HG02678 (cell line): ENCODE measurements at regions not wholly inside any gene's neighbourhood (a gene's known extent, or its start where the extent isn't known, plus 50 kb on each side); places are given as distances from the start of the nearest gene placed in this dataset.
"Not testable (repeated sequence)": the region's sequence is repeated elsewhere in the genome, so short reads cannot be mapped to it uniquely, and the experiment has no call there.

Experiments
- ATAC-seq: cut with Tn5 transposase; IDR thresholded peaks from one replicate; pipeline ENCODE4 v1.9.1; 2021; ENCODE audit warnings: mild to moderate bottlenecking, moderate library complexity; ENCODE audit not compliant: unreplicated experiment

DNA sequence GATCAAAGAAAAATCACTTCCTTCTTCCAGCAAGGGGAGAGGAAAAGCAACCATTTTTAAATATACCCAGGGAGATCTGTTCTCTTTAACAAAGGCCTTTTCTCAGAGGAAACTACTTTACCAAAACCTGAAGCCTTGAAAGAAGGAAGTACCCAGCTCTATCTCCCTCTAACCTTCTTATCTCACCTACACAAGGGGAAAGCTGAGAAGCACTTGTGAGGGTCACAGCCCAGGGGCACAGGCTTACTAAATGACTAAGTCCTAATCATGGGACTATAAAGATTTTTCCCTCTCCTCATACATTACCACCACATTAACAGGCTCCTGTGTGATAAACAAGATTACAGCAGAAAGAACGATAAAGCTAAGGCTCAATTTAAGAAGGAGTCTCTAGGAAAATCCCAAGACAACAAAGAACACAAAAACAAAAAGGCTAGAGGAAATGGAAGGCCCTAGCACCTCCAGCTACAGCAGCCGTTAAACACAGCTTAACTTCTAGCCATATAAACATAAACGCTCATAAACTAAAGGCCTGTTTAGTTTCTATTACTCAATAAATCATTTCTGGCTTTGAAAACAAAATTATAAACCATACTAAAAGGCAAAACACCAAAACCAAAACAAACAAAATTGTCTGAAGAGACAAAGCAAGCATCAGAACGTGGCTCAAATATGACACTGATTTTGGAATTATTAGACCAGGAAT is 284.9 kb upstream of the ECI2 start:
- no peak for ATAC-seq

DNA sequence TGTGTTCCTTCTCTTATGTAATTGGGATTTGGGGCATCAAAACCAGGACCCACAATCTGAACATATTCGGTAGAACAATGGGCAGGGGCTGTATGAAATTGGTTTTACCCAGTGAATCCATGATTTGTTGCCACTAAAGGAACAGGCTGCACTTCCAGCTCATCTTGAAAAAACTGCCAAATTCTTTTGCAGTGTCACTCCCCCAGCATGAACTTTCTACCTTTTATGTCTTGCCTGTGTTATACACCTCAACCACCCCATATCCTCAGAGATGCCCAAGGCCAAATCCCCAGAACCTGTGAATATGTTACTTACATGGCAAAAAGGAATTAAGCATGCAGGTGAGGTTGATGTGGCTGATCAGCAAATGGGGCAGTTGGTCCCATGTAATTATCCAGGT is 280.2 kb upstream of the ECI2 start:
- no peak for ATAC-seq

DNA sequence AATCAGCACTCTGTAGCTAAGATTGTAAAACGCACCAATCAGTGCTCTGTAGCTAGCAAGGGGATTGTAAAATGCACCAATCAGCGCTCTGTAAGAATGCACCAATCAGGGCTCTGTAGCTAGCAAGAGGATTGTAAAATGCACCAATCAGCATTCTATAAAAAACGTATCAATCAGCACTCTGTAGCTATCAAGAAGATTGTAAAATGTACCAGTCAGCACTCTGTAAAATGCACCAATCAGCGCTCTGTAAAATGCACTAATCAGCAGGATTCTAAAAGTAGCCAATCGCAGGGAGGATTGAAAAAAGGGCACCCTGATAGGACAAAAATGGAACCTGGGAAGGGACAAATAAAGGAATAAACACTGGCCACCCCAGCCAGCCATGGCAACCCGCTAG is 278.7 kb upstream of the ECI2 start:
- not testable (repeated sequence) for ATAC-seq

DNA sequence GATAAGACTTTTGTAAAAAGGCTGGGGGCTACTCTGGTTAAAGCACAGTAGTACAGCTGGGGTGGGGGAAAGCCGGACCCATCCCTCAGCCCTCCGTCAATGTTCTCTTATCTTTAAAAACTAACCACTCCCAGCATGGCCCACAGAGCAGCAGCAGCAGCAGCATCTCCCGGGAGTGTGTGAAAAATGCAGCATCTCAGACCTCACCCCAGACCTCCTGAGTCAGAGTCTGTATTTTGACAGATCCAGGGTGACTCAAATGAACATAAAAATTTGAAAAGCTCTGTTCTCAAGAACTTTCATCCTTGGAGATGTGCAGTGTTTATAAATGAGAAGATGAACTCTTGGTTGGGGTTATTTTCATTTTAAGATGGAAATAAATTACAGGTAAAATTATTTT is 277.7 kb upstream of the ECI2 start:
- ATAC-seq: no peak

DNA sequence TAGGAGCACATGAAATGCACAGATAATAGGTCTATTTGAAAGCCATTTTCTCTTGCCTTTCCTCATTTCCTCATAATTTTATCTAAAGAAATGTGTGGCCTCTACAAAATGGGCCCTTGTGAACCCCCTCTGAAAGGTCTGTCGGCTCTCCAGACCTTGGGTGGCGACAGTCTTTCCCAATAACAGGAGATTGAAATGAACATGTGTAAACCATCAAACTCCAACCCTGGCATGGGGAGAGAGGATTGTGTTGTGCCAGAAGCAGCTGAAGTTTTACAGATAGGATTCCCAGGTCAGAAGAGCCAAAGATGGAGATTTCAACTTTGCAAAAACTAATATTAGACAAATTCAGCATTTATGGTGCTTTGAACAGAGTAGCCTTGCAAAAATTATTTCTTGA is 277.1 kb upstream of the ECI2 start:
- ATAC-seq: no peak

DNA sequence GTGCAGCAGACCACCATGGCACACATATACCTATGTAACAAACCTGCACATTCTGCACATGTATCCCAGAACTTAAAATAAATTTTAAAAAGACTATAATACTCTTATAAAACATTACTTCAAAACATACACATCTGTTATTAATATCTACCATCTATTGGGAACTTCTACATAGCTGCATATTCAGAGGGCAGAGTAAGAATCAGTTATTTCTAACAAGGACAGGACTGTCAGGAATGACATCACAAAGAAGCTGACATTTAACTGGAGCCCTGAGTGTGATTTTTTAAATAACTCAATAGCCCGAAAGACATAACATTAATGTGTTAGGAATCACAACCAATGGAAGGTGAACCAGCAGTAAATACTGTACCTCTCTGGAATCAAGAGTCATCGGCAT is 276.7 kb upstream of the ECI2 start:
- no peak for ATAC-seq

DNA sequence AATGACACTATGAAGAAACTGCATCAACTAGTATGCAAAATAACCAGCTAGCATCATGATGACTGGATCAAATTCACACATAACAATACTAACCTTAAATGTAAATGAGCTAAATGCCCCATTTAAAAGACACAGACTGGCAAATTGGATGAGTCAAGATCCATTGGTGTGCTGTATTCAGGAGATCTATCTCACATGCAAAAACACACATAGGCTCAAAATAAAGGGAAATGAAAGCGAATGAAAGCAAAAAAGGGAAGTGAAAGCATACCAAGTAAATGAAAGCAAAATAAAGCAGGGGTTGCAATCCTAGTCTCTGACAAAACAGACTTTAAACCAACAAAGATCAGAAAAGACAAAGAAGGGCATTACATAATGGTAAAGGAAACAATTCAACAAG is 272.3 kb upstream of the ECI2 start:
- peak; percentile 91 for ATAC-seq

DNA sequence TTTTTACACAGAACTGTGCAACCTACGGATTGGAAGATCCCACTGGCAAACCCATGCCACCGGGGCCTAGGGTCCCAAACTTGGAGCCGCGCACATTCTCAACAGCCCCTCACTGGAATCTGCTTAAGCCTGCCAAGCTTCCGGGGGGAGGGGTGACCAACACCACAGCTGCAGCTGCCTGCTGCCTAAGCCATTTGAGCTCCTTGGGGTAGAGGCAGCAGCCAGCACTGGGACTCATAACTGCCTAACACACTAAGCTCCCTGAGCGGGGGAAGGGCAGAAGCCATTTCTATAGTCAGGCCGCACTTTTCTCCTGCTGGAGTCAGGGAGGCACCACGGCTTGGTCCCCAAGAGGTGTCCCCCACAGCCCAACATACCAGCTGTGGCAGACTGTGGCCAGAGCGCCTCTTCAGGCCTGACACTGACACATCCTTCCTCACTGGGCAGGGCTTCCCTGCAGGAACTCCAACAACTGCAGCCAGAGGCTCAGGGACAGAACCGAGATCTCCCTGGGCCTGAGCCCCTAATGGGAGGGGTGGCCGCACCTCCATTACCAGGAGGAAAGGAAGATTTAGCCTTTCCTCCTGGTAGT is 270.3 kb upstream of the ECI2 start:
- ATAC-seq: no peak

DNA sequence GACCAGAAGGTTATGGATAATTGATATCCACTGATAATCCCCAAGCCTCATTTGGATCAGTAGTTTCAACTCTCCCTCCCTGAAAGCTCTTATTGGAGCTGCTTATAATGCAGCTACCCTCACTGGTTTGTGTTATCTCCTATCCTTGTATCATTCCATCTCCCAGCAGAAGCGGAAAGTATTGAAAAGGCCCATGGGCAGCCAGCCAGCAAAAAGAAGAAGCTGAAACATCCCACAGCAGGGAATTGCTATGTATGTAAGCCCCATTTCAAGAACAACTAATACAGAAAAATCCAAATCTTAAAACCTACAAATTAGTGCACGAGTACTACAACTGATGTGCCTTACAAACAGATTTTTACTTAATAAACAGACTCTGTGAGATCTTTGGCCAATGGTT is 269.0 kb upstream of the ECI2 start:
- ATAC-seq: no peak

DNA sequence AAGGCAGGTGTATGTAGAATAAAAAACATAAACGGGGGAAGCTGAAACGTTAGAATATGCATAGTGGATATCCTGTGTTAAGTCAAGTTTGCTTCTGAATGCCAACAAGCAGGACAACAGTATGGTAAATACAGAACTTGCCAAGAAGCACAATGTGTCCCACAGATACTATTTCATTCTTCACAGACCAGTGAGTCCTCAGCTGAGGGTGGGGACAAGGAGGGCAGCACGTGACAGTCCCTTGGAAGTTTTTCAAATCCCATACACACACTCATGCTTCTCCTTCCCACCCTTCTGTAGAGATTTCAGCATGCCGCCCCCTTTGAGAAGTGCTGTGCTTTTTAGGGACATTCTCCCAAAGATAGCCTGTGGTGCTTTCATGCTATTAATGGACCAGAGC is 268.5 kb upstream of the ECI2 start:
- no peak for ATAC-seq

DNA sequence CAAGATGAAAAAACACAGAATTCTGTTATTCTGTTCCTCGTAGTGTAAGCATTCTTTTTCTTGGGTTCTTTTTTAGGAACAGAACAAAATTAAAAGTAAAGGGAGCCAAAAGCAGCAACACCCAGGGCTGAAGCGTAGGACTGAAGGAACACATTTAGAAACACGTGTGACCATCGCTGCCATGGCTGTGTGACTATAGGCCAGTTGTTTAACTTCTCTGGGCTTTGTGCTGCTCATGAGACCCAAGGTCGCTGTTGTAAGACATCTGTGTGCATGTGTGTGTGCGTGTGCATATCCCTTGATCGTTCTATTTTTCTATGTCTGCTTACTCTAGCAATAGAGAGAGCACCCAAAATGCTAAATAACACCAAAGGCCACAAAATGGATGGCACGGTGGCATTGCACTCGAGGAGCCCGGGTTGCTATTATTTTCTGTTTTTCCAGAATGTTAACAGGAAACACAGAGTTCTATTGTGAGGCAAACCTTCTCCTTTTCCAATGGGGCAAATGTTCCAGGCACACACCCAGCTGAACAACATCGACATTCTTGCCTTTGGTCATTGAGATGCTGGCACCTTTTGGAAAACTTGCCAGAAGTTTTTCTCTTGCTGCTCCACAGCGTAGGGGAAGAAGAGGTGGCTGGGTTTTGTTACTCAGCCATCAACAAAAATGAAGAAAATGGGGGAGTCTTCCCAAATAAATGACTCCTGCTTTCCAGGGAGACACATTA is 267.8 kb upstream of the ECI2 start:
- no peak for ATAC-seq

DNA sequence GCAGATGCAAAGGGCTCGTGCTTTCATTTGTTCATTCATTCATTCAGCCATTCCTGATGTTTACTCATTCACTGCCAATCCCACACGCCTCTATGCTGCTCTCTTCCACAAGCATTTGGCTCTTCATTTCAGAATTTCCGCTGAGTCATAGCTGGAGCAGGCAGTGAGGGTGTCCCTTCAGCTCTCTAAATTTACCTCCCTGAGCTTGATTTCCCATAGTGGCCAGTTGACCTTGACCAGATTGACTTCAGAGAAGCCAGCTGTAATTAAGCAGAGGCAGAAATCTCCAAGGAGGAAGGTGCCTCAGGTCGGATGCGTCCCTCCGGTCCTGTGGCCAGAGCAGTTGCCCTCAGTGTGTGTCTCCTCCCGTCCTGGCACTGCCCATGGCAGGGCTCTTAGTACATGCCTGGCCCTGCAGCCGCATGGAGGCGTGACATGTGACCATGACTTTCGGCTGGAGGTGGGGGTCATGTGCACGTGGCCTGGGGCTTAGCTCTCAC is 267.2 kb upstream of the ECI2 start:
- no peak for ATAC-seq

DNA sequence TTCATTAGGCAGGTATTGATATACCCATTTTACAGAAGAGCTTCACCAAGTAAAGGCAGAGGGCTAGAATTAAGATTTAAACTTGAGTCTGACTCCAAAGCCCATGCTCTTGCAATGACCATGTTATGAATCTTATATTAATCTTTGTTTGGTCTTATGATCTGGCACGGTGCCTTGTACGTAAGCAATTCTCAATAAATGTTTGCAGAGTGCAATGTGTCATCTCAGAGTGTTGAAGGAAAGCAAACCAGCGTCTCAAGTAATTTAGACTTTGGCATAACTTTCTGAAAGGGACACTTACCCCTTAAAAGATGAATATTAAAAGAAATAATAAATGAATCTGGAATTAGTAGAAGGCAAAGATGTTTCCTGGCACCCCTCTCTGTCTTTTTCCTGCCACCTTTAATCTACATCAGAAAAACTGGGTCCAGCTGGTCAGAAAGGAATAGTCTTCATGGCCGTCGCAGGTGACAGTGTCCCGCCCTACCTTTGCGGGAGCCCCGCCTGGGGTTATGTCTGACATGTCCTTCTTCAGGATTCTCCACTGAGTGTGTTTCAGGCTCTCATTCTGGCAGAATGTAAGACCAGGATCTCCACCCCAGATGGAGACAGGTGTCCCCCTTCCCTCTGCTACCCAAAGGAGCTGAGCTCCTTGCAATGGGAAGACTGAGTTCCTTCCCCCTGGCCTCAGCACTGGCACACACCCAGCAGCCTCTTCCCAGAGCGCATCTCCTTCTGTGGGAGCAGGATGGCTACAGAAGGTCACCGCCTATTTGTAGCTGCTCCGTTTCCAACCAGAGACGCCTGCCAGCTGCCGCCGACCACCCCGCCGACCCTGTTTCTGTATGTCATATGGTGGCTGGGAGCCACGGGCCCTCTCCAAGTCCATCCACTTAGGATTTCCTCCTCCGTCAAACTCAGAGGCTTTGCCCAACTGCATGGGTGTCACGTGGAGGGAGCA is 266.3 kb upstream of the ECI2 start:
- no peak for ATAC-seq

DNA sequence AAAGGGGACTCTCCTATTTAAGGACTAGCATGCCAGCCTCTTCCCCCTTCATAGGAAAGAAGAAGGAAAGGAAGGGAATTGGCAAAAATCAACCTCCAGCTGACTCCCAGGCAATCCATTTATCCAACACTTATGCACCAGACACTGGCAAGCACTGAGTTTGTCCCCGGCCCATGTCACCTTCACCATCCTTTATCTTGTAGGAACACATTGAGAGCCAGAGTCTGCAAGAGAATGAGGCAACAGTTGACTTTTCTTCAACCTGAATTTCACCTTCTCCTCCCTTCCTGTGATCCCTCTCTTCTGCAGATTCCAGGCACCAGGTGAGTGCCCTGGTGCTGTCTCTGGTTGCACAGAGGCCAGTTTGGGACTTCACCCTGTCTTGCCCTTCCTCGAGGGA is 264.3 kb upstream of the ECI2 start:
- no peak for ATAC-seq

DNA sequence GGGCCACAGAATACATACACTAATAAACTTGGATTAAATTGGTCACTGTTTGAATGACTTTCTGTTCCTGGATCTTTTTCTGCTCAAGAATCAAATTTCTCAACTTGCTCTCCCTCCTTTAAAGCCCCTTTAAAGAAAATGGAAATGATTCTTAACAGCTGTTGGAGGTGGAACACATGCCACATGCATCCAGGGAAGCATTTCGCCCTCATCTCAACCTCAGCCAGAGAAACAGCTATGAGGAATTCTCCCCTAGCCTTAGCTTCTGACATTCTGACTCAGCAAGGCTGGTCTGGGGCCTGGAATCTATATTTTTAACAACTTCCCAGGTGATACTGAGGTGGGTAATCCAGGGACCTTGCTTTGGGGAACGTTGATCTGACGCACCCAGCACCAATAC is 263.4 kb upstream of the ECI2 start:
- no peak for ATAC-seq

DNA sequence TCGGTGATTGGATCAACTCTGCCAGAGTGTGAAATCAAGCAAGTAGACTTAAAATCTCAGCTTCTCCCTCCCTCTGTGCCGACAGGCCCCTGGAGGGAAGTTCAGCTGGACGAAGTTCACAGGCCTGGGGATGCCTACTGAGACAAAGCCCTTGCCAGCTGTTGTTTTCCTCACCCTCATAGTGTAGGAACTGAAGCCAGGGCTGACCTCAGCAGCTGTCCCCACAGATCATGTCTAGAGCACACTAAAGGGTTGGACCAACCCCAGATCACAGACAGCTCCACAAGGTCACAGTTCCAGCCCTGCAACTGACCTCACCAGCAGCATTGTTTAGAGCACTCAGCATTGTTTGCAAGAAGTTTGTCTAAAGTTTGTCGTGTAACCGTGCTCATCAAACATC is 261.9 kb upstream of the ECI2 start:
- ATAC-seq: no peak

DNA sequence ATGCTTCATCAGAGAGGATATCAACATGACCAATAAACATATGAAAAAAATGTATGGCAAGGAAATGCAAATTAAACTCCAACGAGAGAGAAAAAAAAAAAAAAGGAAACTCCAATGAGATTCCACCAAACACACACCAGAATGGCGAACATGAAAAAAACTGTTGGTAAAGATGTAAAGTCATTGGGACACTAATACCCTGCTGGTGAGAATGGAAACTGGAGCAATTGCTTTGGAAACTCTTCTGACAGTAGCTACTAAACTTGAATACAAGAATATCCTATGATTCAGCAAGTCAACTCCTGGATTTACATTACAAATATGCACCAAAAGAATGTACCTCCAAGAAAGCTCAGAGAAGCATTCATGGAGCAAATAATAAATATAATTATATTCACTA is 260.7 kb upstream of the ECI2 start:
- ATAC-seq: no peak

DNA sequence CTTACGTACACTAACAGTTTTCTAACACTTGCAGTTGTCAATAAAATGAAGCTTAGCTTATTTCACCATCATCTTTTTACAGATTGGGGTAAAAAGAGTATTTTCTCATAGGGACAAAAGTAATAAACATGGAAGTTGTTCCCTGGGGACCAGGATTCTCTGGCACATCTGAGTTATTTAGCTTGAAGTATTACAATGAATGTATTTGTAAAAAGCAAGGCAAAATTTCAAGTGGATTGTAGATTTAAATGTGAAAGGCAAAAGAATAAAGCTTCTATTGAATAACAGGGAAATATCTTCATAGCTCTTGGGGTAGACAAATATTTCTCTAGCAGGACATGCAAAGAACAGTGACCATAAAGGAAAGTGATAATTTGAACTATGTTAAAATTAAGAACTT is 260.0 kb upstream of the ECI2 start:
- ATAC-seq: no peak

DNA sequence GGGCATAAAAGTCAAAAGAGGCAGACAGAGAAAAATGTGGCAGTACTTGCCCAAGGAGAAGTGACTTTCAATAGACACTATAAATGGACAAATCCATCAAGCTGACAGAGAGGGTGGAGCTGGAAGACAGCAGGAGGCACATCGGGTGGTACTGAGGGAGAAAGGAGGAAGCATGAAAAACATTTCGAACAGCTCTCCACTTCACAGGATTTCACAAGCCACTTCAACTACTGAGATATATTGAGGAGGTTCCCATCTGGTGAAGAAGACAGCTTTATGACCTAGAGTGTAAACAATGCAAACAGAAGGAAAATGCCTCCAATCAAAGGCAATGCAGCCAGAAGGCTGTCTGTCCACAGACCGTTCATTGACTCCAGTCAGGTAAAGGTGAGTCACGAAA is 259.4 kb upstream of the ECI2 start:
- ATAC-seq: no peak

DNA sequence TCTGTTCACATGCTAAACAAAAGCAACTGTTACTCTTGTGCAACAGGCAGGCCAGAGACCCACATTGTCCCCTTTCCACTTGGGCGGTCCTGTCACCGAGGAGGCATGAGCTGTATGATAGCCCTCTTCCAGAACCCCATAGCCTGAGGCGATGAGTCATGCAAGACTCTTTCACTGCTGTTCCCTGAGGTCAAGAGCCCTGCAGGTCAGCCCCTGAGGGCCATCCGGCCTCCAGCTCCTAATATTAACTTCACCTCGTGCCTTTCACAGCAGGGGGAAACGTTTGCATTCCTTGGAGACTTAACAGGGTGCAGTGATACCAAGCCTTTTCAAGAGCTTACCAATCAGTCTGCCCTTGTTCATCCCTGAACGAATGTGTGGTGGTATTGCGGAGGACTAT is 253.3 kb upstream of the ECI2 start:
- ATAC-seq: no peak

DNA sequence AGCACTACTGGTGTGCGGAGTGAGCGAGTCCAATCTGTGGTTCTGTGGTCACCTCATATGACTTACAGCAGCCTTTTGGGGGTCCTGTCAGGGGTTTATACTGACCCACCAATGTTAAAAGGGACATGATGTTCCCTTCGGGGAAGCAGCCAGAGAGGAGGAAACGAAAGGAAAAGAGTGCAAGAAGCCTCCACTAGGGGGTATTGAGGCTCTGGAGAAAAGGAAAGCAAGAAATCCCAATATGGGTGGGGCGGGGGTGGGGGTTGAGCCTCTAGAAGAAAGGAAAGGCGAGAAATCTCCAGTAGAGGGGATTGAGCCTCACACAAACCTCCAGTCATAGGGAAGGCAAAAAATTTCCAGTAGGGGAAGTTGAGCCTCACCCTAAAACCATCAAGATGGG is 249.3 kb upstream of the ECI2 start:
- ATAC-seq: no peak
